Thoracic aorta (tissue), 2 donors: ENCODE measurements at regions not wholly inside any gene's neighbourhood (a gene's known extent, or its start where the extent isn't known, plus 50 kb on each side); places are given as distances from the start of the nearest gene placed in this dataset.

Experiments
- ATAC-seq: fragments of 150-250 bp; one replicate; pipeline ENCODE4 v1.8.0; 2017; ENCODE audit warnings: low read depth; ENCODE audit not compliant: insufficient number of reproducible peaks, low FRiP score
- DNase-seq: peaks from one replicate; pipeline ENCODE4 v3.0.0-alpha.2; 2020; ENCODE audit warnings: low spot score
- H3K27ac ChIP-seq, 2 donors: fragments of 200-600 bp; sonication (generic); 1 replicate in 1 of 2; 2 replicates in 1 of 2; pipeline ENCODE4 v1.5.1; 2016; ENCODE audit warnings: mild to moderate bottlenecking in 2 of 2, moderate library complexity in 2 of 2
- H3K27me3 ChIP-seq: fragments of 200-600 bp; sonication (generic); replicated peaks from 2 replicates; pipeline ENCODE4 v1.6.0; 2016; ENCODE audit warnings: mild to moderate bottlenecking; ENCODE audit not compliant: insufficient read depth
- H3K36me3 ChIP-seq: fragments of 200-600 bp; sonication (generic); one replicate; pipeline ENCODE4 v1.5.1; 2016
- H3K4me1 ChIP-seq, 2 donors: fragments of 200-600 bp; sonication (generic); 1 replicate in 1 of 2; 2 replicates in 1 of 2; pipeline versions ENCODE4 v1.5.1 to v1.6.0; 2016; ENCODE audit warnings: low read depth in 2 of 2, mild to moderate bottlenecking in 1 of 2; ENCODE audit not compliant: control insufficient read depth in 1 of 2
- H3K4me3 ChIP-seq: fragments of 200-600 bp; sonication (generic); 2 replicates; pipeline ENCODE4 v1.5.1; 2016; ENCODE audit warnings: mild to moderate bottlenecking
- H3K9me3 ChIP-seq: fragments of 200-600 bp; sonication (generic); 2 replicates; pipeline ENCODE4 v1.5.1; 2016
- TF ChIP-seq, protein P1 (sequence below): fragments of 200-600 bp; sonication (generic); IDR thresholded peaks from one replicate; pipeline ENCODE4 v1.5.1; 2019; ENCODE audit warnings: antibody characterized with exemption

DNA sequence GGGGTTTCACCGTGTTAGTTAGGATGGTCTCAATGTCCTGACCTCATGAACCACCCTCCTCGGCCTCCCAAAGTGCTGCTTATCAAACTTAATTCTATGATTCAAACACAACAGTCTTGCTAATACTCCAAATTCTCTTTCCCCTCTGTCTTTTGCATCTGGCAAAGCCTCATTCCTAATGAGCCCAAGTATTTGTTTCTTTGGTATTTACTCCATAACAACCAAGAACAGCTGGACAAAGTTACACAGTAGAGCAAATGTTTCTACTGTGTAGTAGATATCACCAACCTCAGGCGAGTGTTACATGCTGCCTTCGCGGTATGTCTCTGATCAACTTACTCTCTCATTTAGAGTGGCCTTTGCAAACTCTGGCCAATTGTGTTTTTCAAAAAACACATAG is 195.8 kb upstream of the KCNN2 start:
- H3K27ac ChIP-seq = no peak overlapping the region
- no peaks in the 10 kb centered on the region for H3K9me3 ChIP-seq
- no peaks in the 10 kb centered on the region for H3K27me3 ChIP-seq
- no peak overlapping the region for H3K4me3 ChIP-seq
- H3K36me3 ChIP-seq = no peaks in the 10 kb centered on the region
- no peak for DNase-seq
- TF ChIP-seq, protein P1, sequence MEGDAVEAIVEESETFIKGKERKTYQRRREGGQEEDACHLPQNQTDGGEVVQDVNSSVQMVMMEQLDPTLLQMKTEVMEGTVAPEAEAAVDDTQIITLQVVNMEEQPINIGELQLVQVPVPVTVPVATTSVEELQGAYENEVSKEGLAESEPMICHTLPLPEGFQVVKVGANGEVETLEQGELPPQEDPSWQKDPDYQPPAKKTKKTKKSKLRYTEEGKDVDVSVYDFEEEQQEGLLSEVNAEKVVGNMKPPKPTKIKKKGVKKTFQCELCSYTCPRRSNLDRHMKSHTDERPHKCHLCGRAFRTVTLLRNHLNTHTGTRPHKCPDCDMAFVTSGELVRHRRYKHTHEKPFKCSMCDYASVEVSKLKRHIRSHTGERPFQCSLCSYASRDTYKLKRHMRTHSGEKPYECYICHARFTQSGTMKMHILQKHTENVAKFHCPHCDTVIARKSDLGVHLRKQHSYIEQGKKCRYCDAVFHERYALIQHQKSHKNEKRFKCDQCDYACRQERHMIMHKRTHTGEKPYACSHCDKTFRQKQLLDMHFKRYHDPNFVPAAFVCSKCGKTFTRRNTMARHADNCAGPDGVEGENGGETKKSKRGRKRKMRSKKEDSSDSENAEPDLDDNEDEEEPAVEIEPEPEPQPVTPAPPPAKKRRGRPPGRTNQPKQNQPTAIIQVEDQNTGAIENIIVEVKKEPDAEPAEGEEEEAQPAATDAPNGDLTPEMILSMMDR = no peak
- ATAC-seq = no peak
- no peaks in the 10 kb centered on the region for H3K4me1 ChIP-seq

DNA sequence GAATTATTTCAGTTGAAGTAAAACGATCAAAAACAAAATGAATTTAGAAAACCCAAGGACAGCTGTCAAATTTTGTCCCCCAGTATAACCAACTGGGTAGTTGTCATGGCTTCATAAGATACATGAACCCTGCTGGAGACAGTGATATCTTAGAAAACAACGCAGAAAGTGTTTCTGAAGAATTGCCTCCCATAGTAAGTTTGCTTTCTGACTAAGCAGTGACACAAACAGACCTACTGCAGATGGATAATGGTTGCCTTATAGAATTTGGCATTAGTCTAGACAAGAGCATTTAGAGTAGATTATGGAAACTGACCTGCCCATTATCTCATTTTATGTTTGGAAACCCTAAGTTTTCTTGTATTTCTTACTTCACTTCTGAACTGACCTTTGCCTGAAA is 187.7 kb upstream of the KCNN2 start:
- DNase-seq = no peak
- H3K27ac ChIP-seq = no peak overlapping the region
- TF ChIP-seq, protein P1 = no peak

DNA sequence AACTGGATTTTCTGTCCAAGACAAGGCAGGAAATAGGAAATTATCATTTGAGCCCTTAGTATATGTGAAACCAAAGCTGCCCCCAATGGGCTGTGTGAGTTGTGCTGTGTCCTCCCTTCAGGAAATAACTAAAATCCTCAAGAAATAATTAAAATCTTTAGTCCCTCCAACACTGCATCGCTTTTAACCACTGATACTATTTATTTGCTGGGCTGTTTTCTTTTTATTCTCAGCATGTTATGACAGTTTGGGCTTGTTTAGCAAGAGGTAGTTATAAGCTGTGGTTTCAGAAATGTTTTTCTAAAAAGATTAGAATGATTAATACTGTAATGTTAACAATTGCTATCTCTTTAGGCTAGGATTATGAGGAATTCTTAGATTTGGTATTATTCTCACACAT is 187.0 kb upstream of the KCNN2 start:
- H3K27me3 ChIP-seq = no peaks in the 10 kb centered on the region
- H3K4me1 ChIP-seq = no peaks in the 10 kb centered on the region
- no peak overlapping the region for H3K27ac ChIP-seq
- H3K36me3 ChIP-seq = no peaks in the 10 kb centered on the region
- DNase-seq = no peak
- TF ChIP-seq, protein P1 = no peak
- ATAC-seq = no peak
- H3K9me3 ChIP-seq = peaks cover 5% of the 10 kb centered on the region
- no peak overlapping the region for H3K4me3 ChIP-seq

More for the DNA sequence above, 187.7 kb upstream of the KCNN2 start:
- H3K9me3 ChIP-seq = peaks cover 5% of the 10 kb centered on the region
- H3K36me3 ChIP-seq = no peaks in the 10 kb centered on the region
- H3K4me1 ChIP-seq = no peaks in the 10 kb centered on the region
- H3K4me3 ChIP-seq = no peak overlapping the region
- no peaks in the 10 kb centered on the region for H3K27me3 ChIP-seq
- ATAC-seq = no peak

DNA sequence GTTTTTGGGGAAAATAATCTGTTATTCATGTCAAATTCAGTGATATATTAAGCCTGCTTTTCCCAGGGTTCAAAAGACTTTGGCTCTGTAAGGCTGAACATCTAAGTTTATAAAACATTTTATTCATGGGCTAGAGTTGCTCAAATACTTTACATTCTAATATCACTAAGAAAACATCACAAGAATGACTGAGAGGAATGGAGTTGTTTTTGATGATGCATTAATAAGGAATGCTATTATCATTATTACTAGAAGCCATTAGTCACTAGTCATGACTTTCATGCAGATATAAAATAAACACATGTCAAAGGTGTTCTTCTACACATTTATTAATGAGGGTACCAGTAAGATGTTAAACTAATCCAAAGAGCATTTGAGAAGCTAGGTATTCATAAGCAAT is 185.5 kb upstream of the KCNN2 start:
- Histone ChIP-seq H3K4me3 (no peak overlapping the region), H3K9me3 (peaks cover 5% of the 10 kb centered on the region), H3K27me3 (no peaks in the 10 kb centered on the region), H3K36me3 (no peaks in the 10 kb centered on the region), H3K27ac (no peak overlapping the region), H3K4me1 (no peaks in the 10 kb centered on the region)
- TF ChIP-seq, protein P1 = no peak
- no peak for ATAC-seq
- DNase-seq = no peak

DNA sequence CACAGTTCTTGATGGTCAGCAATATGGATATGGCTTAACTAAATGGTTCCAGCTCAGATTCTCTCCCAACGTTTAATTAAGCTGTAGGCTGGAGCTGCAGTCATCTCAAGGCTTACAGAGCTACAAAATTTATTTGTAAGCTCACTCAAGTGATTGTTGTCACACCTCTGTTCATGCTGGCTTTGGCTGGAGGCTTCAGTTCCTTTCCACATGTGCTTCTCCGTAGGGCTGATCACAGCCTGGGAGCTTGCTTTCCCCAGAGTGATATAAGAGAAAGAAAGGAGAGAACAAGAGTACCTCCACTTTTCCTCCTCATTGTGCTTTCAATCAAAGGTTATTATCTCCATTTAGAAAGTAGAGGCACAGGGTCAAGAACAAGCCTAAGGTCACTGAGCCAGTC is 182.7 kb upstream of the KCNN2 start:
- TF ChIP-seq, protein P1 = no peak
- Histone ChIP-seq H3K27me3 (no peaks in the 10 kb centered on the region), H3K36me3 (no peaks in the 10 kb centered on the region), H3K27ac (no peak overlapping the region), H3K9me3 (peaks cover 6% of the 10 kb centered on the region), H3K4me1 (no peaks in the 10 kb centered on the region), H3K4me3 (no peak overlapping the region)
- ATAC-seq (no peak), DNase-seq (no peak)
